GM19035 (cell line): ENCODE measurements at regions not wholly inside any gene's neighbourhood (a gene's known extent, or its start where the extent isn't known, plus 50 kb on each side); places are given as distances from the start of the nearest gene placed in this dataset.

Experiments
- ATAC-seq: cut with Tn5 transposase; IDR thresholded peaks from one replicate; pipeline ENCODE4 v1.9.1; 2021; ENCODE audit not compliant: unreplicated experiment

GRCh38 chr4:180870623-180871022 lies 1372.6 kb upstream of the TENM3 start:
- no peak for ATAC-seq

DNA sequence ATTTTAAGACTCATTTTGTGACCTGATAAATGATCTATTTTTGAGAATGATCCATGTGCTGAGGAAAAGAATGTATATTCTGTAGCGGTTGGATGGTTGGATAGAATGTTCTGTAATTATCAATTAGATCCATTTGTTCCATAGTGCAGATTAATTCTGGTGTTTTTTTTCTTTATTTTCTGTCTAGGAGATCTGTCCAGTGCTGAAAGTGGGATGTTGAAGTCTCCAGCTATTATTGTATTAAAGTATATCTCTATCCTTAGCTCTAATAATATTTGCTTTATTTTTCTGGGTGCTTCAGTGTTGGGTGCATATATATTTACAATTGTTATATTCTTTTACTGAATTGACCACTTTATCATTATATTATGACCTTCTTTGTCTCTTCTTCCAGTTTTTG lies 1344.9 kb upstream of the TENM3 start:
- ATAC-seq: no peak

GRCh38 chr4:180900781-180901180 lies 1342.4 kb upstream of the TENM3 start:
- ATAC-seq: no peak

DNA sequence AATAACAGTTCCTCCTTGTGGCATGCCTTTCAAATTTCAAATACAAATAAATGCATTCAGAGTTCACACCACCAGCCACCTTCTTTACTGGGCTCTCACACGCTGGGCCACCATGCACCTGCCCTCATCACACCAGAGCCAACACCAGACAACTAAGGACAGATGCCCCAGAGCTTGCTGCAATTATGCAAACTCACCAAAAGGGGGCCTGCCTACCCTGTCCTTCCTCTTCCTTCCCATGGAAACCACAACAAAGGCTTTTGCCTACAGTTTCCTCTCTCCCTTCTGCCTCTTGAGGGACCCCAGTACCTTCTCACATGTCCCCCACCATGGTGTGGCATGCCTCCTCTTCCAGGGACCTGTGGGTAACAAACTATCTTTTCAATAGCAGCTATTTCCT lies 1333.9 kb upstream of the TENM3 start:
- no peak for ATAC-seq

DNA sequence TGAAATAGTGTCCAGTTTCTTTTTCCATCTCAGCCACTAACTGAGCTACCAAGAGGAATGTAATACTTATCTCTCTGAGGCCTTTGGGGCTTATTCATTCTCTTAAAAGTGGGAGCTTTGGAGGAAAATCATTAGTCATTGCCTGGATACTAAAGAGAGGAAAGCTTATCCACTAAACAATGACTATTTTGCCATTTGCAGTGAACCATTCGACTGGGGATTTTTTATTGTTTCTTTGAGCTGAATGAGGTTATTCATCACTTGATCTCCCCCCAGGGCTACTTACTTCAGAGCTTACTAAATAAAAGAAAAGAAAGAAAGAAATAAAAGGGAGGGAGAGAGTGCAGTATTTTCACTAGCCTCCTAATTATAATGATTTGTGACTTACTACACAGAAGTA lies 1329.5 kb upstream of the TENM3 start:
- ATAC-seq: no peak

DNA sequence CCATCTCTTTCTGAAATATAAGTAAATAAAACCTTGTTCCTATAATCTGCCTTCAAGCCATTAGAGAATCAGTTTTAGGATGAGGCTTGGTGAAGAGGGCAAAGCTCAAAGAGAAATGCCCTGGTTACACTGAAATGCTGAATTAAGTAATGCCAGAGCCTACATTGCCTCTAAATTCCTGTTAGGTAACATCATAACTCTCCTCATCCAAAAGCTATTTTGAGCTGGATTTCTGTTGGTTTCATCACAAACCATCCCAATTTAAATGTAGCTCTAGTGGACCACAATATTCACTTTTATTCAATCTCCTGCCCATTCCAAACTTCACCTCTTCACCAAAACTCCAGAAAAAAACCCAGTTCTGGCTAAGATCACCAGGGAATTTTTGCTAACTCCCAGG lies 1319.7 kb upstream of the TENM3 start:
- ATAC-seq: no peak

- no peak for ATAC-seq
These were observed 1317.4 kb upstream of the TENM3 start for GRCh38 chr4:180925805-180926204.

DNA sequence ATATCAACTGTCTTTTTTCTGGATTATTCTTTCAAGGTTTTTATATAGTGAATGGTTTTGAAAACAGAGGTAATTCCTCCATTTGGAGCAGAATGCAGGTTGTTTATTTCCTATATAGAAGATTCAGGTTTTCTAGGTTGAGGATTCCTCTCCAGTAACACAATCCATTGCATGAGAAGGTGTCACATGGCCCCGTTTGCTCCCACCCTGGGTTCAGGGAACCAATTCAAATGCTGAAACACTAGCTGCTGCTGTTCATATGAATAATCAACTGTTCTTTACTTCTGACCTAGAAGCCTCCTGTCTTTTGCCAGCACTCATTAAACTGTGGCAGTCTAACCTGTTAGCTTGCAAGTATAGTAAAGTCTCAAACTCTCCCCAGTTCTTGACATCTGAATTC lies 1316.9 kb upstream of the TENM3 start:
- ATAC-seq: no peak

- ATAC-seq: no peak
These were observed 1310.7 kb upstream of the TENM3 start for GRCh38 chr4:180932370-180933001.

- ATAC-seq: no peak
These were observed 1306.1 kb upstream of the TENM3 start for GRCh38 chr4:180937083-180937482.

GRCh38 chr4:180940680-180941079 lies 1302.5 kb upstream of the TENM3 start:
- ATAC-seq: no peak

GRCh38 chr4:180942367-180942916 lies 1300.8 kb upstream of the TENM3 start:
- ATAC-seq: no peak

GRCh38 chr4:180946188-180946587 lies 1297.0 kb upstream of the TENM3 start:
- no peak for ATAC-seq

DNA sequence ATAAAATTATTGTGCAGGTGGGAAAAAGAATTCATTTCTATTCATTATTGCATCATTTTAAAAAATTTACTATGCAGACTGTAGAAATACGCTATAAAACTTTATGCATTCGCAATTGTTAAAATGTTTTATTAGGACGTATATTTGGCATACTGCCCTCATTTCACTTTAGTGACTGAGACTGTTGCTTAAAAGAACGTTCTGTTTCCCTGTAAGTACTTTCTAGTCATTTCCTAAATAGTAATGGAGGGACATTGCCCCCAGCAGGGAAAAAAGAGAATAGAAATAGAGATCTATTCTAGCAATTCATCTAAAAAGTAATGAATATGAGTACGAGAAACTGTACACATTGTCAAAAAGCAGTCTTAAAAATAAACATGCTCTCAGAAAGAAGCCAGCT lies 1295.8 kb upstream of the TENM3 start:
- ATAC-seq: no peak

- no peak for ATAC-seq
These were observed 1293.6 kb upstream of the TENM3 start for GRCh38 chr4:180949424-180950213.

DNA sequence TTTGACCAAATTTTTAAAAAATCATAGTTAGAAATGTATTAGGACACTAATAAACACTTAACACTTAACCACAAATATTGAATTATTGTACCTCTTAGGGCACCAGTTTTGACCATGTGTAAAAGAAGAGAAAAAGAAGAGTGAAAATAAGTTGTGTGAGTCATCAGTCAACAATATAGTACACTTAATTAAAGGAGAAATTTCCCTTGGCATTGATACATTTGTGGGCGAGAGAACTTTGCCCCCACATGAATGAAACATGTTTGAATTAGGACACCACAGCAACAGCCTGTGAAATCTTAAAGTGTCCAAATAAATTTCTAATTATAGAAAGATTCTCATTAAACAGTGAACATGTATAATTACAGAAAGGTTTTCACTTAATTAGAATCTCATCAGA lies 1292.8 kb upstream of the TENM3 start:
- ATAC-seq: no peak

DNA sequence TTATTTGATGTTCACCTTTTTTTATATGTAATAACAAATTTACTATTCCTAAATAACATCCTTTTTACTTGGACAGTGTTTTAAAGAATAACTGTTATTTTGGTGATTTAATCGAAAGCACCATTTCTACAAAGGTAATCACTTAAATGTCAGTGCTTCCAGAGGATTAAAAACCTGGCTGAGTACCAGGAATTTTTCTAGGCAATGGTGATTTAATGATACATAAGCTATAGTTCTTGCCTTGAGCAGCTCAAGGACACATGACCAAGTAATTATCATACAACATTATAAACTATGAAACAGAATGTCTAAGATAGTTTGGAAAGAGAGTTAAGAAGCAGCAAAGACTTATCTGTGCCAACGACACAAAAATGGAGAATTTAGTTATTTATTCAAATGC lies 1291.9 kb upstream of the TENM3 start:
- no peak for ATAC-seq

DNA sequence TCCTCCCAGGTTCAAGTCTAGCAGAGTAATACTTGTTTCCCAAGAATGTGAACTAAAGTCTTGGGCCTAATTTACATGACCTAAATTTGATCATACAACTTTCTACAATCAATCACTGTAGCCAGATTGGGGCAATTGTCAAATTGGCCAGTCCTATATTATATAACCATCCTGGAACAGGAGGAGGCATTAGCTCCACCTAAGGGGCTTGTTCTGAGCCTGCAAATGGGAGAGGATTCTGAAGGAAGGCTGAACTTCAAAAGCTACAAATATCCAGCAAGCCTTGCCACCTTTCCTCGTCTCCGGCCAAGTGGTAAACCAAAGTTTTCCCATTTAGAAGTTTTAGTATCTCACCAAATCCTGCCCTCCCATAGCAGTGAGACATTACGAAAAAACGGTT lies 1289.6 kb upstream of the TENM3 start:
- ATAC-seq: no peak

DNA sequence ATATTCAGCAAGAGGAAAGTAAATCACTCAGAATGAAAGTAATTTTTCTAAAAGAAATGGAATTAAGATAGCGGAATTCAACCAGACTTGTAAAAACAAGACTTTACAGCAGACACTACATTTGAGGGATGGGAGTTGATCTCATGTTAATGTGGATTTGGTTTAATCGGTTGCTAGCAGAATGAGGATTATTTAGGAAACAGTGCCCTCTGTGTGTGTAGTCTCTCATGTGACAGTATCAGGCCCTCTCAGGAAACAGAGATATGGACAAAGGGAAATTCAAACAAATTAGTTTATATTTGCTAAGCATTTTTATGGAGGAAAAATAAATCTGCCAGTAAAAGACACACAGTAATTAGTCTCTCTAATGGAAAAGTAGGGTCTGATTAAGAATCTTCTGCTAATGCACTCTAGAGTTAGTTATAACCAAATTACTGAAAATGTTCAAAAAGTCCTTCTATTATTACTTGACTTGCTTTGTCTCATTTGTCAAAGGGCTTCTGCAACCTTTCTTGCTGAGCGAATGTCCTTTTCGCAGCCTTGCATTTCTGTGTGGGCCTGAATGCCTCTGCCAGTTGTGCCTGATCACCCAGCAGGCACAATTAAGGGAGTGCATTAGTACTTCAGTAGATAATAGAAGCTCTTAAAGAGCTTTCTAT lies 1282.3 kb upstream of the TENM3 start:
- ATAC-seq: no peak

GRCh38 chr4:180962268-180962667 lies 1280.9 kb upstream of the TENM3 start:
- ATAC-seq: no peak

DNA sequence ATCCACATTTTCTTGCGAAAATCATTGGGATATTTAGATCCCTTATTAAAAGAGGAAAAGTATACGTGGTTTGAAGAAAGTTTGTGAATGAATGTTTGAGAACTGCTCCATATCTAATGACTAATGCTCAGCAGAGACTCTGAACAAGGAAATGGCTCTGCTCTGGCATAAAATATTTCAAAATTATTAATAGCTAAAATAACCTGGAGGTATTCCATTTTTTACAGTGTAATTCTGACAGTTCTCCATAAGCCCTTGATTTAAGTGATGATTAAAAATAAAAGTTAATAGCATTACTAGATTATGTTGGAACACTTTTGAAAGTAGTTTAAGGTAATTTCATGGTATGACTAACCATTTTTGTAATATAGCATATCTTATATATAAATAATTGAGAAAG lies 1276.9 kb upstream of the TENM3 start:
- no peak for ATAC-seq

- no peak for ATAC-seq
These were observed 1275.3 kb upstream of the TENM3 start for GRCh38 chr4:180967936-180968335.
